HepG2 (cell line): ENCODE measurements at regions not wholly inside any gene's neighbourhood (a gene's known extent, or its start where the extent isn't known, plus 50 kb on each side); places are given as distances from the start of the nearest gene placed in this dataset.

Experiments used
- ATF2 ChIP-seq: sonication (generic); formaldehyde crosslinking; IDR thresholded peaks from 2 replicates; pipeline ENCODE4 v1.4.0; 2020; ENCODE audit warnings: missing genetic modification reagents
- KIAA2018 ChIP-seq: sonication (generic); formaldehyde crosslinking; IDR thresholded peaks from 2 replicates; pipeline ENCODE4 v1.5.0; 2020; ENCODE audit warnings: mild to moderate bottlenecking, missing genetic modification reagents, borderline replicate concordance
- MYPOP ChIP-seq: sonication (generic); formaldehyde crosslinking; IDR thresholded peaks from 2 replicates; pipeline ENCODE4 v1.8.1; 2023; ENCODE audit warnings: mild to moderate bottlenecking, moderate library complexity, missing genetic modification reagents
- SP2 ChIP-seq: sonication (generic); formaldehyde crosslinking; IDR thresholded peaks from 2 replicates; pipeline ENCODE4 v1.5.1; 2020; ENCODE audit warnings: mild to moderate bottlenecking, missing genetic modification reagents
- ZEB1 ChIP-seq: IDR thresholded peaks from 2 replicates; pipeline ENCODE4 v1.6.1; 2012; ENCODE audit warnings: mild to moderate bottlenecking, low read depth, inconsistent platforms; ENCODE audit not compliant: insufficient replicate concordance
- ZNF333 ChIP-seq: sonication (generic); formaldehyde crosslinking; IDR thresholded peaks from 2 replicates; pipeline ENCODE4 v1.4.0; 2020; ENCODE audit warnings: mild to moderate bottlenecking, missing genetic modification reagents, borderline replicate concordance

GRCh38 chr13:34506796-34507195 lies 435.3 kb upstream of the NBEA start (continued):
- no peak for TF ChIP-seq MYPOP (CRISPR knock-in tag)
- no peak for TF ChIP-seq KIAA2018 (CRISPR knock-in tag)
- no peak for TF ChIP-seq SP2 (CRISPR knock-in tag)
- TF ChIP-seq ATF2 (CRISPR knock-in tag), result no peak
- no peak for TF ChIP-seq ZNF333 (CRISPR knock-in tag)
- TF ChIP-seq ZEB1, result no peak
